GM19372 (cell line): ENCODE measurements at regions not wholly inside any gene's neighbourhood (a gene's known extent, or its start where the extent isn't known, plus 50 kb on each side); places are given as distances from the start of the nearest gene placed in this dataset.
"Not testable (repeated sequence)": the region's sequence is repeated elsewhere in the genome, so short reads cannot be mapped to it uniquely, and the experiment has no call there.

Source experiments
- ATAC-seq: cut with Tn5 transposase; IDR thresholded peaks from one replicate; pipeline ENCODE4 v1.9.1; 2021; ENCODE audit warnings: mild to moderate bottlenecking, low read depth, moderate library complexity; ENCODE audit not compliant: unreplicated experiment

DNA sequence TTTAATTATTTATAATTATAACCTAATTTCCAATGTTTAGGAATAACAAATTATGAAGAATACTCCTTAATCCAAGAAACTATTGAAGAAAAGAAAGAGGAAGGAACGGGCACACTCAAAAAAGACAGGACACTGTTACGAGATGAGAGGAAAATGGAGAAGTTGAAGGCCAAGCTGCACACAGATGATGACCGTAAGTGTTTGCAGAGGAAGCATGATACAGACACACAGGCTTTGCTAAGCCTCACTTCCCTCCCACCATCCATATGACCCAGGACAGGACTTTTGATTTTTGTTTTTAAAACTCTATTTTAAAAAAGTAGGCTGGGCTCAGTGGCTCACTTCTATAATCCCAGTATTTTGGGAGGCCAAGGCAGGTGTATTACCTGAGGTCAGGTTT is 389.4 kb upstream of the TPM1 start:
- no peak for ATAC-seq

DNA sequence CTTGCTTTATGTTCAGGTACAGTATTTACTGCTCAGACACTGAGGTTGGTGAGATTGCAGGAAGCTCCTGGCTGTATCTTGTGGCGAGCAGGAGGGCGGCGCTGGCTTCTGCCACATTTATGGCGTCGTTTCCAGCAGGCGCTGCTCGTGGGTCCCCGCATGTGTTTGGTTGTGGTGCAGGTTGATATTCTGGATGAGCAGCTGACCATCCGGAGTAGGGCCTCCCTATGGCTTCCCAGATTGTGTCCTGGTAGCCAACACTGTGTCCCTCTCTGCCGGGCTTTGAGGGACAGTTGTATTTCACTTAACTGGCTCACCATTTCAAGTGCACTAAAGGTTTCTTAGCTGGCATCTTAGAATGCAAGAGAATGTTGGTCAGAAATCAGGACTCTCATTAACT is 386.5 kb upstream of the TPM1 start:
- no peak for ATAC-seq

DNA sequence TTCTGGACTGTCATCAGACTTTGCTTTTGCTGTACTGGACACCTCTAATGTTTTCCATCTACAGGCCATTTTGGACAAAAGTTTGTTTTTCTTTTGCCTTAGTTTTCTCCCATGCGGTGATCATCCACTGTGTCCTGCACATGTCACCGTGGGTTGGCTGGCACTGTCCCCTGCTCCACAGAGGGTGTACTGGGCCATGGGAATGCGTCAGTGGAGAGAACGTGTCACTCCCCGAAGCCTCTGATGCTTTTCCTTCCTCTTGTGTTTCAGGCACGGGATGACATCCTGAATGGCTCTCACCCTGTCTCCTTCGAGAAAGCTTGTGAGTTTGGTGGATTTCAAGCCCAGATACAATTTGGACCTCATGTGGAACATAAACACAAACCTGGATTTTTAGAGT is 385.0 kb upstream of the TPM1 start:
- ATAC-seq: not testable (repeated sequence)

DNA sequence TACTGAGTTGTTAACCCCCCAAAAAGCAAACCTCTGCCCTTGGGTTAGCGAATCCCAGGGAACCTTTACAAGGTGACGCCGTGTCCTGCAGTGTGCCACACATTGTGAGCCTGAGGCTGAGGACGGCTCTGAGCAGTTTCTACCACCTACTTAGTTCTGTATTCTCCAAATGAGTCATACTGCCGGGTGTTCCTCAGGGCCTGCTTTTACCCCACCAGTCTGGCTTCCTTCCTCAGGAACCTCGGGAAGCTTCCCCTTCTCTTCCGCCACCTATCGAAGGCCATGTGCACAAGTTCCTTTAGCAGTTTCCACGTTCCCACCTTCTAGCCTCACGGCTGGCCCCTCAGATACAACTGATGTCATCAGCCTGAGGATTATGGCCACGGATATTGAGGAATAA is 384.0 kb upstream of the TPM1 start:
- ATAC-seq: no peak

DNA sequence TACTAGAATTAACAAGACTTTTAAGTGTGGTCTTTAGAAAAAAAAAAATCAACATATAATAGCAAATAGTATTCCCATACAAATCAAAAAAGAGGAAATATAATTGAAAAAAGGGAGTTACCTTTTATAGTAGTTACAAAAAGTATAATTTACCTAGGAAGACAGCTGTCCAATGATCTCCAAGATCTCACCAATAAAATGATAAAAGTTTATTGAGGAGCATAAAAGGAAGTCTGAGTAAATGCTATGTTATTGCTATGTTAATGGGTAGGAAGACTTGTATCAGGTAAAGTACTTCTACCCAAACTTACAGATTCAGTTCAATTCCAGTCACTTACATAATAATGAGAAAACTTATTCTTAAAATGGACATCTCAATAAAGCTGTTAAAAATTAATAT is 379.0 kb upstream of the TPM1 start:
- ATAC-seq: no peak

DNA sequence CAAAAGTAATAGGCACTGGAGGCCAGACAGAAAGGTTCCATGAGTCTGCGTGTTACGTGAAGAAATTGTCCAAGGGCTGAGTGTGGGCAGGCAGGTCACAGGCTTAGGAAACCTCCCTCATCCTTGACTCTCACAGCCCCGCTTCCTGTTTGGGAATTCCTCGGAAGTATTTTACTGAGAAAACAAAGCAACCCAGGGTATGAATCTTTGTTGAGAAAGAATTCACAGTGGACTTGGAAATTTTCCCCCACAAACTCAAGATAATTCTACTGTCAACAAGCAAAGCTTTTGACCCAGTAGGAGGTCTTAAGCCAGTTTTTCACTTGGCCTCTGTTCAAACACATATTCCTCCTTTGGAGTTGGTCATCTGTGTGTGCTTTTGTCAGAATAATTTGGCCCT is 377.1 kb upstream of the TPM1 start:
- no peak for ATAC-seq

DNA sequence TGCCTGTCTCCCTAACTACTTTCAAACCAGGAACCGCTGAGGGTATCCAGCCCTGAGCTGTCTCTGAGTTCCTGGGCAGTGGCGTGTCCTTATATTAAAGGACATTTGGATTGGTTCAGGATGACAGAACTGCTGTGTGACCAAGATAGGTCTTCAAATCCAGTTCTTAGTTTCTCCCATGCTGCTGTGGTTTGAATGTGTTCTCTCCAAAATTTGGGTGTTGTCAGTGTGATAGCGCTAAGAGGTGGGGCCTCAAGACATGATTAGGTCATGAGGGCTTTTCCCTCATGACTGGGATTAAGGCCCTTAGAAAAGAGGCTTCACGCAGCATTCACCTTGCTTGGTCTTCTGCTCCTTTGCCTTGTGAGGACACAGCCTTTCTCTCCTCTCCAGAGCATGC is 376.5 kb upstream of the TPM1 start:
- no peak for ATAC-seq

DNA sequence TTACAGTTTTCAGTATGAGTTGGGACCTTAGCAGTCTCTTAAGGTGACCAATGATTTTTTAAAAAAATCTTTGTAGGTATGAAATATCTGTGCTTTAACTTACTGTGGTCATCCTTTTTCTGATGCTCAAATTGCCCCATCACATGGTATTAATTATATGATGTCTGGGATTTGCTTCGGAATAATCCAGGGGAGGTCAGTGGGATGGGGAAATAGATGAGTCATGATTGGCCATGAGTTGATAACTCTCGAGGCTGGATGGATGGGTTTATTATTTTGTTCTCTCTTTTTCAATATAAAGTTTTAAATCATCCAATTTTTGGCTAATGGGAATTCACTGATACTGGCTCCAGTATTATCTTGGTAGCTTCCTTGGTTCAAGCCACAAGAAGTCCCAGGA is 370.3 kb upstream of the TPM1 start:
- no peak for ATAC-seq

DNA sequence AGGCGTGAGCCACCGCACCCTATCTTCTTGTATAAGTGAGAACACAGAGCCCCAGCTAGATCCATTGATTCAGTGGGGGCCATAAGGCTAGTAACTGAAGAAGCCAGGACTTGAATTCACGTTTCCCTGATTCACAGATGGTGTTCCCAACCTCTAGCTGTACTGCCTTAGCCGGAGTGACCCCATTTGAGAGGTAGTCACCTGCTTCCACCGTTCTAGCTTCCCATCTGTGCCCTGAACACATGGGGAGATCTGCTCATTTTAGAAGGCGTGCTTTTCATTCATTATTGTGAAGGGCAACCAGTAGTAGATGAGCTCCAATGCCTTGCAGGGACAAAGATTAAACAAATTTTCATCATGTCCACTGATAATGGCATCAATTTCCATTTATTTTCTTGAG is 365.7 kb upstream of the TPM1 start:
- no peak for ATAC-seq

DNA sequence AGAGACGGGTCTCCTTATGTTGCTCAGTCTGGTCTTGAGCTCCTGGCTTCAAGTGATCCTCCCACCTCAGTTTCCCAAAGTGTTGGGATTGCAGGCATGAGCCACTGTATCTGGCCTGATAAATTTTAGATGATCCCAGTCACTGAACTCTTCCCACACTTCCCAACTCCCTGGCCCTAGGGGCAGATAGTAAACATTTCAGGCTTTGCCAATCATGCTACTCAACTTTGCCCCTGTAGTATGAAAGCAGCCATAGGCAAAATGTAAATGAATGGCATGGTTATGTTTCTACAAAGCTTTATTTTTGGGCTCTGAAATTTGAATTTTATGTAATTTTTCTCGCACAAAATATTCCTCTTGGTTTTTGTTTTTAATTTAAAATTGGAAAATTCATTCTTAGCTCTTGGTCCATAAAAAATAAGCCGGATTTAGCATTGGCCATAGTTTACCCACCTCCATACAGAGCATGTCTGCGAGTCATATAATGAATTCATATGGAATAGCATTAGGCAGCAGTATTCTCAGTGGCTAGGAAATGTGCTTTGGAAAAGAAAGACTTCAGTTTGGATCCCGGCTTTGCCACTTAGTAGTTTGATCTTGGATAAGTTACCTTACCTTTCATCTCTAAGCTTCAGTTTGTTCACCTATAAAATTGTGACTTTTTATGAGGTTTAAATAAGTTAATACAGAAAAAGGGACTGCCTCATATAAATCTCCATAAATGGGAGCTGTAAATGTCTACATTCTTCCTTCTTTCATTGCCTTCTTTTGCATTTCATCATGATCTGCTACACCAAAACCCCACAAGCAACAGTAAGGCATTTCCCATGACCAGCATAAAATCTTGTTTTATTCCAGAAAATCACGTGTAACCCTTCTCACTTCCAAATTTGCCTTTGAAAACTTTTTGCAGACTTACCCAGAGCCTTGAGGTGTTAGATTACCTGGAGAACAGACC is 360.3 kb upstream of the TPM1 start:
- ATAC-seq: no peak

DNA sequence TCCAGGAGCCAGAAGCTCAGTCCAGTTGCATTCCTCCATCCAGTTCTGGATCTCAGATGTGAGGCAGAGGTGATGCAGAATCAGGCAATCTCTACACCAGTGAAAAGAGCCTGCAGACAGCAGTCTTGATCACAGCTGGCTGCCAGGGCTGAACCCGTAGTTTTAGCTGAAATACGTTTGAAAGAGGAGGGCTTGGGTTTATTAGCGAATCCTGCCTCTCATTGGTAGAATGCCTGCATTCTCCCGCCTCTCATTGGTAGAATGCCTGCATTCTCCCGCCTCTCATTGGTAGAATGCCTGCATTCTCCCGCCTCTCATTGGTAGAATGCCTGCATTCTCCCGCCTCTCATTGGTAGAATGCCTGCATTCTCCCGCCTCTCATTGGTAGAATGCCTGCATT is 359.4 kb upstream of the TPM1 start:
- not testable (repeated sequence) for ATAC-seq

DNA sequence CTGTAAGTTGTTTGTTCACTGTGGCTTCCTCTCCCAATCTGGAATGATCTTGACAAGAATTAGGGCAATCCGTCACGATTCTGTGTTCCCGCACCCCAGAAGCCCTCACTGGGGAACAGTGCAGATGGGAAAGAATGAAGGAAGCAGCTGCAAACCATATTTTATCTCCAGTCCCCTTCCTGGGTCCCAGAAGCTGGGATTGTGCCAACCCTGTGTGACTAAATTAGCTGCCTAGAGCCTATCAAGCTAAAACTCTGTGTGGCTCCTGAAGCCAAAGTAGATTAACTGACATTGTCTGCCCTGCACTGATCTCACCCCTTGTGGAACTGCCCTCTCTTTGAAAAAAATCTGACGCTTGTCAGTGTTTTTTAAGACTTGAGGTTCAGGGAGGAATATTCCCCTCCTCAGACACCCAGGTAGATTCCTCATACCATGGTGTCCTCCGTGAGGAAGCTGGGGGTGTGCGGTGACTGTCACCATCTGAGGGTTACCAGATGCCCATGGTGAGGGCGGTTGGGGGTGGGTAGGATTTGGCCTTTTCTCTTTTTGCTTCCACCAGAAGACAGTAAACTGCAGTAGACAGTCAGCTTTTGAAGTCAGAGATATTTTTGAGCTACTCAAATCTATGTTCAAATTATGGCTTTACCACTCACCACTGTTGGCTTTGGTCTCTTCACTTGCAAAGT is 358.3 kb upstream of the TPM1 start:
- ATAC-seq: no peak

DNA sequence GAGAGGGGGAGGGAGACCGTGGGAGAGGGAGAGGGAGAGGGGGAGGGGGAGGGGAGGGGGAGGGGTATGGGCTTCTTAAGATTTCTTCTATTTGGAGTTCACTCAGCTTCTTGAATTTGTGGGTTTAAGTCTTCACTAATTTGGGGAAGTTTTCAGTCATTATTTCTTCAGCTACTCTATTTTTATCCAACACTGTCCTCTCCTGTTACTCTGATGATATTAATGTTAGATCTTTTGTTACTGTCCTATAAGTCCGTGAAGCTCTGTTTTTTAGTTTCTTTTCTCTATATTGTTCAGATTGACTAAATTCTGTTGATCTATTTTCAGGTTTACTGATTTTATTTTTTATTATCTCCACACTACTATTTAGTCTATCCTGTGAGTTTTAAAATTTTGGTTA is 351.5 kb upstream of the TPM1 start:
- ATAC-seq: no peak

DNA sequence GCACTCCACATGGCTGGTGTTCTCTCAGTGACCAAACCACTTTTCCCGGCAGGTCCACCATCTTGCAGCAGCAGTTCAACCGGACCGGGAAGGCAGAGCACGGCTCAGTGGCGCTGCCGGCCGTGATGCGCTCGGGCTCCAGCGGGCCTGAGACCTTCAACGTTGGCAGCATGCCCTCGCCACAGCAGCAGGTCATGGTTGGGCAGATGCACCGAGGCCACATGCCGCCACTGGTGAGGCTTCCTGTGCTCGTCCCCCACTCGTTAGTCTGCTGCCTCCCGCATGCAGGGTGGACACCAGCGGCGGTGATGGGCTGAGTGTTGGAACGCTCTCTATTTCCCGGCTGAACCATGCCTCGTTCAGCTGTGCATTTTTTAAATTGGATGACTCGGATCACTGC is 344.9 kb upstream of the TPM1 start:
- no peak for ATAC-seq

DNA sequence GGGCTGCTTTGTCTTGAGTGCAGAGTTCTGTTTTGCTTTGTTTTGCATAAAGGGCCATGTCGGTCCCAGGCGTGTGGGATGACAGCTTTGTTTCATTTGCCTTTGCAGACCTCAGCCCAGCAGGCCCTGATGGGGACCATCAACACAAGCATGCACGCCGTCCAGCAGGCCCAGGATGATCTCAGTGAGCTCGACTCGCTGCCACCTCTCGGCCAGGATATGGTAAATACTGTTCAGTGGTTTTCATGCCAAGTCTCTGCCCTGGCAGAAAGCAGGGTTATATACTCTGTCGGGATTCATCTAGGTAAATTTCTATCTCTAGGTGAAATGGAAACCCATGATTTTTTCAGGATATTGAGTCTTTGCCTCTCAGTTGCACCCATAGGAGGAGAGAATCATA is 343.9 kb upstream of the TPM1 start:
- no peak for ATAC-seq

DNA sequence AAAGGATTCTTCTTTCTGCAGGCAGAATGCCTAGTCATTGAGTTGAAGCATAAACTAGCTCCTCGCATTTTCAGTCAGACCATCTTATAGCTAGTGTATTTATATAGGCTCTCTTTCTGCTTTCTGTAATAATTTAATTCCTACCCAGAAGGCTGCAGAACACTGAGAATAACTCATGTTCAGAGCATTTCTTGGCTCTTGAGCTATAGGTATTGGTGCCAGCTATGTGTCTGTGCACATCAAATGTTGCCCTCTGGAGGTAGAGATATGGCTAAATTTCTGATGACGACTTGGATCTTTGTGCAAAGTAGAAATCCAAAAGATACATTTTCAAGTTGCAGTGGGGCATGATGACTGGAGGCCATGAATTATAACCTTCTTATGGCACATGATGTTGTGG is 336.2 kb upstream of the TPM1 start:
- ATAC-seq: no peak

DNA sequence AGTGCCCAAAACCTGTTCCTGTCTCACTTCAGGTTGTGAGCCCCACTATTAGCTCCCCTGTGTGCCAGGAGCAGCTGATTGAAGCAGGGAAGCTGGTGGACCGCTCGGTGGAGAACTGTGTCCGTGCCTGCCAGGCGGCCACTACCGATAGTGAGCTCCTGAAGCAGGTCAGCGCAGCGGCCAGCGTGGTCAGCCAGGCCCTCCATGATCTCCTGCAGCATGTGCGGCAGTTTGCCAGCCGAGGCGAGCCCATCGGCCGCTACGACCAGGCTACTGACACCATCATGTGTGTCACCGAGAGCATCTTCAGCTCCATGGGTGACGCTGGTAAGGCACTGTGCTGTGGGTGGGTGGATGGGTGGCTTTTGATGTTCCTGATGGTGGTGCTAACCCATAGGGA is 334.1 kb upstream of the TPM1 start:
- ATAC-seq: no peak

DNA sequence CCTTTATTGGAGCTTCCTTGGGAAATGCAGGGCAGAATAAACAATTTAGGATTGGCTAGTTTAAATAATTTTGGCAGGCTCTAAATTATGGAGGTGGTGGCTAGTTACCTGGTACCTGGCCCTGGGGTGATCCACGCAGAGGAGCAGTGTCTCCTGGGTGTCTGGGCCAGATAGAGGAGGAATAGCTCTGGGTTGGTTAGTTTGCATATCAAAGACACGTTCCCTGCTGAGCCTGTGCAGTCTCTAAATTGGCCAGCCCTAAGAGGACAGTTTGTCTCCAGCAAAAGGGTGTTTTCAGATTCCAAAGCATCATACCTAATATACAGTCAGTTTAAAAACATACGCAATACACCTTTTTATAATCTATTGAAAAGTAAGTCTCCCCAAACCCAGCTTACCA is 333.3 kb upstream of the TPM1 start:
- no peak for ATAC-seq

DNA sequence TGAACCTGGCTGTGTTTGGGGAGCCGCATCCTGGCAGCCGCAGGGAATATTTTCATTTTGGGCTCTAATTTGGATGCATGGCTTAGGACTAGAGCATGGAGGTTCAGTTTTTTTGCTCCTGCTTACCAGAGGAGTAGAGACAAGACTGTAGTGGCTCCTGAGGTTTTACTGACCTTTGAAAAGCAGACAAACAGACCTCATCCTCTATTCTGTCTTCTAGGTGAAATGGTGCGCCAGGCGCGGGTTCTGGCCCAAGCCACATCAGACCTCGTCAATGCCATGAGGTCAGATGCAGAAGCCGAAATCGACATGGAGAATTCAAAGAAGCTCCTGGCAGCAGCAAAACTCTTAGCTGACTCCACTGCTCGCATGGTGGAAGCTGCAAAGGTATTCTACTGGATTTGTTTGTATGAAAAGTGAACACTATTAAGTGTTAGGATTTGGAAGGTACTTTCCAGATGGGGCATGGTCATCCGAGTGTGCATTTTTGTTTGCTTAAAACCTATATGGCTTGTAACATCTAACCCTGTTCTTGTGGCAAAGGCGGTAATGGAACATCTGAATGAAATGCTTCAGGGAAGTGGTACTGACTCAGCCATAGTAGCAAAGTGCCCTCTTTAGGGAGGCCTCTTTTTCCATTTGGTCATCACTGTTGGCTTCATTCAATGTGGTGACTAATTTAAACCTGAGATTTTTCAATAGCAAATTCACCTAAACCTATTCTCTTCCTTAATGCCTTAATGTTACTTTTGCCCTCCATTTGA is 330.7 kb upstream of the TPM1 start:
- ATAC-seq: no peak

DNA sequence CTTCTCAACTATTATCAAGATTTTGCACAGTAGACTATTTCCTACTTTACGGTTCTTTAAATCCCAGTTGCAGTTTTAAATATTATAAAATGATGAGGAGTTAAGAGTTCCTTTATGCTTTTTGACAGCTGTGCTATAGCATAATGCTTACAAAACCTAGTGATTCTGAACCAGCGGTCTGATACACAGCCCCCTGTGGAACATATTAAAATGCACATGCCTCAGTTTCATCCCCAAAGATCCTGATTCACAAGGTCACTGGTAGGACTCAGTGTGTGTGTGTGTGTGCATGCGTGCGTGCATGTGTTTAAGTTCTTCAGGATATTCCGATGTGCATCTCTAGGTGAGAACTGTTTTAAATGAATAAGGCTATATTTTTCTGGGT is 330.1 kb upstream of the TPM1 start:
- no peak for ATAC-seq

DNA sequence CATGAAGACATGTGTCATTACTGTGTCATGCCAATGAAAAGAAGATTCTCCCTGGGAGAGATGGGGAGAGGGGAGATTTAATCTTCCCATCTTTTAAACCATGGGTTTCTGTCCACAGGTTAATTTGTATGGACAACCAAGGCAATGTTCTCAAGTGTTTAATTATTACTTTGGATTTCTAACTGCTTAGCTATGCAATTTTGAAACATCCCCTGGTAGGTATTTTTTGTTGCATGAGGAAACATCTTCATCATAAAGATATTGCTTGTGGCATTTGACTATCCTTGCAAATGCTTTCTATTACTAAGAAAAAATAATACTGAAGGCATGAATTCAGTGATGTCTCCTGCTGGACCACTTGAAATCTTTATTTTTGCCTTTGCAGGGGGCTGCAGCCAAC is 326.6 kb upstream of the TPM1 start:
- no peak for ATAC-seq
